Body of pancreas (tissue), 4 donors: ENCODE measurements at regions not wholly inside any gene's neighbourhood (a gene's known extent, or its start where the extent isn't known, plus 50 kb on each side); places are given as distances from the start of the nearest gene placed in this dataset.

Experiments
- POLR2A ChIP-seq, 3 donors: fragments of 450-650 bp; IDR thresholded peaks; one replicate each; pipeline ENCODE4 v1.6.1; 2016; ENCODE audit warnings: antibody characterized with exemption in 3 of 3, mild to moderate bottlenecking in 2 of 3
- TF ChIP-seq, protein P1 (sequence below), 7 experiments: fragments of 450-650 bp in 4 of 7; fragments of 200-600 bp in 3 of 7; sonication (generic) in 3 of 7; IDR thresholded peaks; one replicate each; pipeline ENCODE4 v1.5.1; 2016 to 2019; ENCODE audit warnings: antibody characterized with exemption in 7 of 7

DNA sequence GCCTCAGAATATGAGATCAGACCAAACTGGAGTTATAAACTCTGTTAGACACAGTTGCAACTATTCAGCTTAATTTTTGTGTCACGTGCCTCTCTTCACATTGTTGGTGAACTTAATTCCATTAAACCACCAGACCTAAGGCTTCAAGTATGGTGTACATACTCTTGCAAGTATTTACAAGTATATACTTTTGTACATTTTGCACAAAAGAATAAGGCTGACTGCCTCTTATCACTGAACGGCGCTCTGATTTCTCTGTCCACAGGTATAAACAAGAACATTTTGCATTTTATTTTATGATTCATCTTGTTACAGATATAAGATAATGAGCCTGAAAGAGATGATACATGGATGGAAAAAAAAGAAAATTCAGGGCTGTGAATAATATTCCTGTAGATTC is 269.7 kb upstream of the ACVR2A start:
- TF ChIP-seq, protein P1, sequence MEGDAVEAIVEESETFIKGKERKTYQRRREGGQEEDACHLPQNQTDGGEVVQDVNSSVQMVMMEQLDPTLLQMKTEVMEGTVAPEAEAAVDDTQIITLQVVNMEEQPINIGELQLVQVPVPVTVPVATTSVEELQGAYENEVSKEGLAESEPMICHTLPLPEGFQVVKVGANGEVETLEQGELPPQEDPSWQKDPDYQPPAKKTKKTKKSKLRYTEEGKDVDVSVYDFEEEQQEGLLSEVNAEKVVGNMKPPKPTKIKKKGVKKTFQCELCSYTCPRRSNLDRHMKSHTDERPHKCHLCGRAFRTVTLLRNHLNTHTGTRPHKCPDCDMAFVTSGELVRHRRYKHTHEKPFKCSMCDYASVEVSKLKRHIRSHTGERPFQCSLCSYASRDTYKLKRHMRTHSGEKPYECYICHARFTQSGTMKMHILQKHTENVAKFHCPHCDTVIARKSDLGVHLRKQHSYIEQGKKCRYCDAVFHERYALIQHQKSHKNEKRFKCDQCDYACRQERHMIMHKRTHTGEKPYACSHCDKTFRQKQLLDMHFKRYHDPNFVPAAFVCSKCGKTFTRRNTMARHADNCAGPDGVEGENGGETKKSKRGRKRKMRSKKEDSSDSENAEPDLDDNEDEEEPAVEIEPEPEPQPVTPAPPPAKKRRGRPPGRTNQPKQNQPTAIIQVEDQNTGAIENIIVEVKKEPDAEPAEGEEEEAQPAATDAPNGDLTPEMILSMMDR (IDR thresholded peaks at IDR 0.05) = no peak
- TF ChIP-seq POLR2A (IDR thresholded peaks at IDR 0.05) = no peak
